ENCODE measurements at regions not wholly inside any gene's neighbourhood (a gene's known extent, or its start where the extent isn't known, plus 50 kb on each side); places are given as distances from the start of the nearest gene placed in this dataset.

- WGBS (ENCODE audit: insufficient coverage, low coverage, missing lambda C conversion rate): 0% methylated on average over 18 of the region's 18 CpGs
- Histone ChIP-seq H3K27ac (ENCODE audit: extremely low read depth, low read depth, low read length) (no peak overlapping the region), H3K9me3 (replicated peaks; ENCODE audit: control insufficient read depth, insufficient read depth, low read depth, low read length) (no peaks in the 10 kb centered on the region)
These were observed 199.4 kb upstream of the DAB1 start for GRCh38 chr1:57623039-57623790.

More at GRCh38 chr1:57623039-57623790, 199.4 kb upstream of the DAB1 start:
- BruUV-seq (replicated peaks): no TSS peak
- in situ Hi-C loops (cut with MboI): no loop called here
- intact Hi-C loops (cut with micrococcal nuclease): no loop called here
- H3K4me2 ChIP-seq (ENCODE audit: insufficient read depth, low read length): no peak overlapping the region
- no peak overlapping the region for H3K9ac ChIP-seq (ENCODE audit: insufficient read depth in 1 of 2, low read depth in 2 of 2, low read length in 2 of 2)
- TF ChIP-seq ETV1 (tag; conservative IDR thresholded peaks at IDR 0.05; ENCODE audit: low read depth): peak; percentile 39
- TF ChIP-seq LCOR (CRISPR knock-in tag; IDR thresholded peaks at IDR 0.05): no peak
- no peak for TF ChIP-seq ZNF224 (CRISPR knock-in tag; IDR thresholded peaks at IDR 0.05)
- 0 out of 2 replicates have a peak, but pooled peaks have one; percentile 23 for TF ChIP-seq ATF7 (IDR thresholded peaks at IDR 0.05)
- TF ChIP-seq E2F5 (CRISPR knock-in tag; IDR thresholded peaks at IDR 0.05): no peak
- peak; percentile 72 for TF ChIP-seq GABPA (tag; conservative IDR thresholded peaks at IDR 0.05; ENCODE audit: low read depth)
- peak; percentile 34; the same call in 1 of the 2 replicates for TF ChIP-seq ATF3 (IDR thresholded peaks at IDR 0.05)
- TF ChIP-seq ATF3 (CRISPR knock-in tag; conservative IDR thresholded peaks at IDR 0.05): no peak
- peak; percentile 42; the same call in 1 of the 2 replicates for TF ChIP-seq ELF1 (tag; IDR thresholded peaks at IDR 0.05)
- peak; percentile 51; the same call in 1 of the 2 replicates for TF ChIP-seq JUND (IDR thresholded peaks at IDR 0.05; ENCODE audit: borderline replicate concordance, low read depth, low read length)
- peak; percentile 41; the same call in 1 of the 3 replicates for TF ChIP-seq JUND (tag; IDR thresholded peaks at IDR 0.05; ENCODE audit: borderline replicate concordance, low read depth, low read length)
- H3K79me2 ChIP-seq (ENCODE audit: control insufficient read depth, insufficient read depth, low read length): no peaks in the 10 kb centered on the region
- DNase-seq (ENCODE audit: extremely low read depth in 1 of 4, low spot score in 3 of 4) (peak in 3 of 4 experiments; percentile 5 to 8 (median 8)), ATAC-seq (peak; percentile 57; the same call in 2 of the 3 replicates), FAIRE-seq (no peak)
- H3K27me3 ChIP-seq (ENCODE audit: control insufficient read depth in 2 of 2, insufficient read depth in 2 of 2, low read length in 2 of 2): no peaks in the 10 kb centered on the region
- H2AFZ ChIP-seq (ENCODE audit: low read depth, low read length): 0 out of 2 replicates have a peak overlapping the region, but pooled peaks have one; percentile 32
- H4K20me1 ChIP-seq (replicated peaks; ENCODE audit: control insufficient read depth, insufficient read depth, low read length): no peaks in the 10 kb centered on the region
- ChIA-PET POLR2A (interaction anchor here (0.8 kb wide), 1 partner anchor 12 kb away, joined by 3 read pairs; no protein-coding TSS in a partner anchor), CTCF (ENCODE audit: low intra/inter-chr PET ratio) (no interaction called here)
- no peaks in the 10 kb centered on the region; a peak in 1 of 5 replicates for H3K4me1 ChIP-seq (replicated peaks in 1 of 2; ENCODE audit: control insufficient read depth in 2 of 2, insufficient read depth in 2 of 2, low read length in 2 of 2)
- no peaks in the 10 kb centered on the region for H3K36me3 ChIP-seq (ENCODE audit: control insufficient read depth, insufficient read depth, low read length)
- no peaks in the 10 kb centered on the region for H3K9me1 ChIP-seq (ENCODE audit: control insufficient read depth, insufficient read depth, low read length)
- H3K4me3 ChIP-seq: no peak overlapping the region

Measured in K562 (cell line).